AG08395 (cell line): ENCODE measurements at regions not wholly inside any gene's neighbourhood (a gene's known extent, or its start where the extent isn't known, plus 50 kb on each side); places are given as distances from the start of the nearest gene placed in this dataset.
A peak's percentile ranks its signal among the peaks of the same experiment; 100 is the strongest.

ENCODE experiments used
- DNase-seq: peaks from one replicate; pipeline ENCODE4 v3.0.0; 2012; ENCODE audit warnings: mixed read lengths, low spot score

DNA sequence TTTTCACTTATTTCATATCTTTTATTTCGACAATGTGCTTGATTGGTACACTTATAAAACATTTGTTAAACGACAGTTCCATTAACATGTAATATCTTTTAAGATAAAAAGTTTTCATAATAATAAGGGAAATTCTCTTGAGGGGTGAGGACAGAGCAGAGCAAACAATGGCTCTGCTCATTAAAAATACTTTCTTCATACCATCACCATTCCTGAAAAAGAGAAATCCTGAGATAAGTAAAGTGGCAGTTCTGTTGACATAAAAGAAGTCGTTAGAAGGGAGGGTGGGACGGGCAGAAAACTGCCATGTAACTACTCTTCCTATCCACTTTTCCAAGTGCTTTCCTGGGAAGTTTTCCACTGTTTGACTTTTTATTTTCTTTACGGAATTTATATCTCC, 193.6 kb upstream of the CEP162 start:
- no peak for DNase-seq

DNA sequence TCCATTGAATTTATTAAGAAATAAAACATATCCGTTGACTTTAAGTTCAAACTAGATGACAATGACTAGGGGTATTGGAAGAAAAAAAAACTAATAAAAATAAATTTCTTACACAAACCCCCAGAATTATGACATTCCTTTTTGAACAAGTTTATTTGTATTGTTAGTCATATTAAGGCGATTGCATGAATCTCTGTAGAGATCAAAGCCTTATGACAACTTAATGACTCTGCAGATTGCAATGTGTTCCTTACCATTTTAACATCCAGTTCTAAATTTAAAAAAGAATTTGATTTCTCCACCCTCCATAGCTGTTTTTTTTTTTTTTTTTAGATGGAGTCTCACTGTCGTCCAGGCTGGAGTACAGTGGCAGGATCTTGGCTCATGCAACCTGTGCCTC, 189.8 kb upstream of the CEP162 start:
- DNase-seq: peak; percentile 38

DNA sequence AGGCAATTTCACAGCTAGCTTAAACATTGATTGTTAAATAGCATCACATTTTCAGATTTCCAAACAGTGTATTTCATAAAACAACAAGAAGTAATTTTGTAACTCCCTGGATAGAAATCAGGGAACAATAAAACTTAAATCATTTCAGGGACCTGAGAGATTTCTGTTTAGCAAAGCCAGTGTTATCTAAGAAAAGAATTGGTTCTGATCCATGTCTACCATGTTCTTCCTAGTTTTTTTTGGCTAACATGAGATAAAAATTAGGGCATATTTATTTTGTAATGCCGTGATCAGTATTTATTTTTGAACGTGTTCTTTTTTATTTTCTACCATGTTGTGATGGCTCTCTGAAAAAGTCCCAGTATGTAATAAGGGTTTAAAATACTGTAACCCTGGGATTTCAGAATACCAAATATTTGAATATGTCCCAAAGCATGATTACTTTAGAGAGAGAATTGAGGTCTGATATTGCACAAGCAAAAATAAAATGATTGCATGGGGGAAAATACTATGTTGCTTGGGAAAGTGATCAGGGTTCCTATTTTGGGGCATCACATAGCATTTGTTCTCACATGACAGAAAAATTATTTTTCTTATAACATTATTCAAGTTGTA, 188.7 kb upstream of the CEP162 start:
- DNase-seq: no peak

DNA sequence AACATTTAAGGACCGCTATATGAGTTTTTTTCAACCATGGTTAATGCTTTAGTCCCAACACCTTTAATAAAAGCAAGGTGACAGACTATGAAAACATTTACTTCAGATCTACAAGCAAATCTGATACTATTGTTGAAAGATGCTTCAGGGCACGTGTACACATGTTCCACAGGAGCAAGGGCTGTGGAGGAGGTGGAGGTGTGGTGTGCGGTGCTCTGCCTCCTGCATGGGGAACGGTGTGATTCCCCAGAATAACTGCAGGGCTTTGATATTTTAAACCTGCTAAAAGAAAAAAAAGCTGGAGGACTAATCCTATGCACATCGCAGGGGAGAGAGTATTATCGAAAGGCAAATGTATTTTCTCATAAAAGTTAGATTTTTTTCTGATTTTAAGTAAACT, 188.1 kb upstream of the CEP162 start:
- no peak for DNase-seq

DNA sequence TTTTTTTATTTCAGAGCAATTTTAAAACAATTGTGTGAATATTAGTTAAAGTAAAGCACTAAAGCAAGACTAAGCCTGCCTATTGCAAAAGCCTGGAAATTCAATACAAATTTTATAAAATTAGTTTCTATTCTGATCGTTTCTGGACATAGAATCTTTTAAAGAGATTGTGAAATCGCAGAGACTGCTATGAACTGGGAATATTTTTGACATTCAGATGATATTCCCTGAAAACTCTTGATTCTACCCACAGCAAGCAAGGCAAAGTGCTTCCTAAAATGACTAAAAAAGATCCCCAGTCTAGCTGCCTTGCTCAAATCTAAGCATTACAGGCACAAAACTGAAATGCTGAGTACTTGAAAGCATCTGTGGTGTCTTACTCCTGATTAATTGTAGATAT, 187.6 kb upstream of the CEP162 start:
- no peak for DNase-seq

DNA sequence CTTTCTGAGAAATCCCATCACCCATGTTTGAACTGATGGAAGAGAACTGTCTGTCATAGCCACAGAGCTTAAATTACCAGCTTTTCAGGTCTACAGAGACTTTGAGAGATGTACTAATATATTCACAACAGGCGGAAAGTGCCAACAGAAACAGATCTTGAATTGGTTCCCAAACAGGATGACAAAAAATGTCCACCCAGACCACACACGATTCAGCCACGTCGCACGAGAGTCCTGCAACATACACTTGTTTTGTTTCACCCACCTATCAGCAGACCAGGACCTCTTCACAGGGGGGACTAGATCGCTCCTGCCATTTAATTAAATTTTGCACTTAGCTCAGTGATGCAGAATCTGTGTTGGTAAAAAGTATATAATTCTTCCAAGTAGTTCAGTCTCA, 187.1 kb upstream of the CEP162 start:
- no peak for DNase-seq

DNA sequence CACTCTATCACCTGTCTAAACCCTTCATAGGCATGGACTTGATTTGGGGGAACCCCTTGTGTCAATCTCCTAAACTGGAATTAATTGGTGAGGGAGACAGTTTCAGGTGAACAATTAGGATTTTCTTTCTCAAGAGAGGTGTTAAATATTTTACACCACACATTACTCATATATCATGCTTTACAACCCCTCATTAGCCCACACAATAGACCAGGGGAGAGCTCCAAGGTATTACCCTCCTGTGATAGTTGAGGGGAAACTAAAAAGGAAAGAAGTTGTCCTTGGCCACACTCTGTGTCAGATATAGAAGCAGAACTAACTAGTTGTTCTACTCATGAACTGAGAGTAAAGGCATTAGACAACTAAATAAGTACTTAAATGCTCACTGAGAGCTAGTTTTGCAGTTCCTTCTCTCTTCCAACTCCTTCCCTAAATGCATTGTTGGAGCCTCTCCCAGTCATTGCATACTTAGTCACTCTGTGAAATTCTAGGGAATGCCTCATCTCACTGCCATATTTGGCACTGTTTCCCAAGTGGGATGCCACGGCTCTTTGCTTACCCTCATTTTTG, 183.7 kb upstream of the CEP162 start:
- DNase-seq: peak; percentile 79

DNA sequence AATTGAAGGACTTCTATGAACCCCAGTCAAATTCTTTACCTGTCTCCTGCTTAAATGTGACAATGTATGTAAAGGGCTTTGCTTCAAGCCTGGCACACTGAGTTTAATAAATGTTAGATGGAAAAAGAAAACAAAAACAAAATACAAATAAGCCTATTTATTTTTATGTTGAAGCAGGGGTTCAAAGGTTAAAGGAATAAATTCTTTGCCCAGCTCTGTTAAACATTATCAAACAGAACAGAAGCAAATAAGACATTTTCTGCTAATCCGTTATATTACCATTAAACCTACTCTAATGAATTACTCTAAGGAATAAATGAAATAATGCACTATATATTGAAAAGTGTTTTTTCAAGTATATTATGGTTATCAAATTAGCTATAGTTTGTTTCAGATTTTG, 182.5 kb upstream of the CEP162 start:
- DNase-seq: no peak

DNA sequence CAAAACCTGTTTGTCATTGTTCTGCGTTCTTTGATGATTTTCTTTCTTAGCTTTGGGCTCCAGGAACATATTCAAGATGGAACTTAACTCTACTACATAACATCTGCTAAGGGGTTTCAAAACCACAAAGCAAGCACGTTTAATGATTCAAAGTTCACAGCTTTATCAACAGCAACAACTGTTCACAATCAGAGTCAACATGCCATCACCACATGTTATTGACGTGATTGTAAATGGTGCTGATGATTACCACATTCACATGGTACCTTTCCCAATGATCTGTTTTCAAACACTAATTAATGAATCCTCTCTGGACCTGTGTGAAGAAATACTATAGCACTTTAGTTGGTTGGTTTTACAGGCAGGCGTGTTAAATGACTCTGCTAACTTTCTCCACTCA, 180.6 kb upstream of the CEP162 start:
- no peak for DNase-seq

DNA sequence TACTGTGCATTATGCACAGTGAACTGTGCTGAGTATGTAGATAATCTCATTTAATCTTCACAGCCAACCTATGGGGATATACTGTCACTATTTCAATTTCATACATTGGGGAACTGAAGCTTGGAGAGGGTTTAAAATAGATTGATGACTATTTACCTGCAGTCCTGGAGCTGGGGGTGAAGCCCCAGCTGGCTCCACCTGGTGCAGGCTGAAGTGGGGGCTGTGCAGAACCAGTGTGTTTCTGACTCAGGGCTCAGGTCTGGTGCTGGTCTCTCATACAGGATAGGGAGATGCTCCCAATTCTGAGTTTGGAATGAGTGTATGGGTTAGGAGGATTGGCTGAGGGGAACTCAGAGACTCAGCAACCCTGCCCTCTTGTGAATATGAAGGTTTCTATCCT, 176.1 kb upstream of the CEP162 start:
- no peak for DNase-seq

DNA sequence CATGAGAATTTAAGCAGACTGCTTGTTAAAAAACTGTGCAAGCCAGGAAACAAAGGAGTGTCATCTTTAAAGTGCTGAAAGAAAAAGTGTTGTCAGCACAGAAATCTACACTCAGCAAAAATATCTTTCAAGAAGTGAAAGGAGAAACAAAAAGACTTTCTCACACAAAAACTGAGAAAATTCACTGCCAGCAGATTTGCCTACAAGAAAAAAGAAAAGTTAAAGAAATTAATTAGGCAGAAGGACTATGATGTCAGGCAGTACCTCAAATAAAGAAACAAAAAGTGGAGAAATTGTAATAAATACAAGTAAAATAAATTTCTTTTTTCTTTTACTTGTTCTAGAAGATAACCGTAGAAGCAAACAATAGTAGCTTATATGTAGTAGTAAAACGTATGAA, 171.6 kb upstream of the CEP162 start:
- DNase-seq: no peak

DNA sequence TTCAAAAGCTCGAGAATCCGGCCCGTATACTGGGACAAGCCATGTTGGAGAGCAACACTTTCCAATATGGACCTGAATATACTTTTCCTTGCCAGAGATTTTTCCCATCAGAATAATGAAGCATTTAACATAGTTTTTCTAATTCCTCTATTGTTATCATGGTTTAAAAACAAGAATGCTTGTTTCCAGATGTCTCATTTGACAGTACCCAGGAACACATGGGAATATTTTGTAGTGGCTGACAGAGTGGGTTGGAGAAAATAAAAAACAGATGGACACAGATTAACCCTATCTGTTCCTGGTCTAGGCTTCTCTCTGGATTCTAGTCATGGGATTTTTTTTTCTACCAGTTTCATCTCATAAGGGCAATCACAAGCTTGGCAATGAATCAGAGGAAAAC, 164.8 kb upstream of the CEP162 start:
- peak; percentile 20 for DNase-seq

DNA sequence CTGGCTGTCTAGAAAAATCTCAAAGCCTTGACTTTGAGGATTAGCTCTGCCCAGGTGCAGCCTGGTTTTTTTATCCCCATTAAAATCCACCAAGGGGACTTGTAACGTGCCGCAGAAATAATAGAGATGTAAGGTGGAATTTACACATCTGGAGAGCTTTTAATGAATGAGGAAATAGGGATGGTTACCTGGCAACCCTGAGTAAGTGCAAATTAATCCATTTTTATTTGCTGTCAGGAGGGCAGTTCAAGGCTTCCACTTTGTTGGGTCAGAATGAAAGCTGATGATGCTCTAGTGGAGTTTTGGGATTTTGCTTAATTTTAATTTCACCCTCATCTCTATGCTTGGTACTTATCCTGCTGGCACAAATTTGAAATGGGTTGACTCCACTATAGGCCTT, 163.4 kb upstream of the CEP162 start:
- DNase-seq: no peak

DNA sequence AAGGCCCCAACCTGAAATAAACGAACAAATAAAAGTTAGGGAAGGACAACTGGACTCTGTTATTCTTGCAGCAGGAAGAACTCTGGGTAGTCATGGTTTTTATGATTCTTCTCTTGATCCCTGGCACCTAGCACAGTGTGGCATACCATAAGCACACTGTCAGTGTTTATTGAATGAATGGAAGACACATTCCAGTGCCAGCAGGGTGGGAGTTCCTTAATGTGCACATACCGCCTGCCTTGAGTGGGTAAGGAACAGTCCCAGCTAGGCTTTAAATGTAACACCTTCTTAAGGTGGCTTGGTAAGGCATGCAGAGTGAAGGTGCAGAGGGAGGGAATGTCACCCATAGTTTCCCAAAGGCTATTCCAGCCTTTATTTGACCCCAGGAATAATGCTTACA, 162.9 kb upstream of the CEP162 start:
- no peak for DNase-seq

DNA sequence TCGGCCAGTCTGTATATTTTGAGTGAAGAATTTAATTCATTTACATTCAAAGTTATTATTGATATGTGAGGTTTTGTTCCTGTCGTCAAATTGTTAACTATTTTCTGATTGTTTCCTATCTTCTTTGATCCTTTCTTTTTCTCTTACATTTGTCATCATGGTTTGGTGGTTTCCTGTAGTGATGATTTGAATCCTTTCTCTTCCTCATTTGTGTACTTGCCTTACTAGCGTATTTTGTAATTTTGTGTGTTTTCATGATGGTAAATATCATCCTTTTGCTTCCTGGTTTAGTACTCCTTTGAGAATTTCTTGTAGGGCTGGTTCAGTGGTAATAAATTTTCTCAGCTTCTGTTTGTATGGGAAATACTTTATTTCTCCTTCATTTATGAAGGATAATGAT, 151.7 kb upstream of the CEP162 start:
- no peak for DNase-seq

DNA sequence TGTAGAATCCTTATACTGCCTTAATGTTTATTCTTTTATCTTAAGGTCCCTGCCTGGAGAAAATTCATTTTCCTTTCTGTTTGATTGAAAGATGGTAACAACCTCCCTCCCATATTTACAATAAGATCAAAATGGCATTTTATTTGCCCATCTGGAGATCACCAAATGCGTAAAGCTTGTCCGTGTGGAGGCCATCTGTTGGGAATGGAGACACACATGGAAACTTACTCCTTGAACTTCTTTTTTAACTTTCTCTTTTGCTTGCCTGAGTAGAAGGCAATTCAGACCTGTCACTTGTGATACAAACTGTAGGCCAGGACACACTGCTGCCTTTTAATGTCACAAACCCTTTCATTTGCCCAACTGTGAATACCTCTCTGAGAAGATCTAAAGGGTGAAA, 144.8 kb upstream of the CEP162 start:
- no peak for DNase-seq

DNA sequence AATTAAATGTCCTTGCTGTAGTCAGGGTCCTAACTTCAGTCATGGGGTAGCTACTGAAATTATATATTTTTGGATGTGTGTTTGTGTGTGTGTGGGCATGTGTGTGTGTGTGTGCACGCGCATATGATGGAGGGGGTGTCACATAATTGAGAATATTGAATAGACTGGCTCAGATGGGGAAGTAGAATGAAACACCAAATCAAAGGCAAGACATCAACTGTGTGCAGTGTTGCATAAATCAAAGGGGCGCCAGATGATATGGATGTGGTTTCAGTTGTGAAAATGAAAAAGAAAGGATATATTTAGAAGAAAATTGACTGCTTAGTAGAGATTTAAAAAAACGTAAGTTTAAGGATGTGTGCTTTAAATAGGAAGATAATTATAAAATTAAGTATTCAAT, 144.2 kb upstream of the CEP162 start:
- DNase-seq: no peak

DNA sequence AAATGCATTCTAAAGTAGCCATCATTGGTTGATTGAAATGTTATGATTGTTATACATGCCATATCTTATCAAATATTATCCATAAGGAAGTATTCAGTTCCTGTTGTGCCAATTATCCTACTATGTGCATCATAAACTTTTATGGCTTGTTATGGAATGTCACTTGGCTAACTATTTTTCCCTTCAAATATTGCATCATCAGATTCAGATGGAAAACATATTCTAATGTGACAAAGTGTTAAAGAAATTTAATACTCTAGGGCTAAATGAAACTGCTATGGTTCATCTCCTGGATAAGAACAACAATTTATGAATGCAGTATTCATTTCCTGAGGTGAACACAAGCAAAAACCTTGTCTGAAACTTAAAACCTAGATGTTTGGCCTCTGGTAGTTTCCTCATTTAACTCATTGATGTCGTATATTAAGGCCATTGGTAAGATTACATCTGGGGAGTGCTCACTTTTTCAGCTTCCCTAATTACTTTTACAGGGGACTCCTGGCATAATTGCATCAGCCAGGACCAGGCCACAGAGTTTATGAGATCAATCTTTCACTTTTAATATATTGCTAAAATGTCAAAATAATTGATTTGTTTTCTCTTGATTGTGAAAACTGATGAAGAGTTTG, 134.9 kb upstream of the CEP162 start:
- DNase-seq: no peak

DNA sequence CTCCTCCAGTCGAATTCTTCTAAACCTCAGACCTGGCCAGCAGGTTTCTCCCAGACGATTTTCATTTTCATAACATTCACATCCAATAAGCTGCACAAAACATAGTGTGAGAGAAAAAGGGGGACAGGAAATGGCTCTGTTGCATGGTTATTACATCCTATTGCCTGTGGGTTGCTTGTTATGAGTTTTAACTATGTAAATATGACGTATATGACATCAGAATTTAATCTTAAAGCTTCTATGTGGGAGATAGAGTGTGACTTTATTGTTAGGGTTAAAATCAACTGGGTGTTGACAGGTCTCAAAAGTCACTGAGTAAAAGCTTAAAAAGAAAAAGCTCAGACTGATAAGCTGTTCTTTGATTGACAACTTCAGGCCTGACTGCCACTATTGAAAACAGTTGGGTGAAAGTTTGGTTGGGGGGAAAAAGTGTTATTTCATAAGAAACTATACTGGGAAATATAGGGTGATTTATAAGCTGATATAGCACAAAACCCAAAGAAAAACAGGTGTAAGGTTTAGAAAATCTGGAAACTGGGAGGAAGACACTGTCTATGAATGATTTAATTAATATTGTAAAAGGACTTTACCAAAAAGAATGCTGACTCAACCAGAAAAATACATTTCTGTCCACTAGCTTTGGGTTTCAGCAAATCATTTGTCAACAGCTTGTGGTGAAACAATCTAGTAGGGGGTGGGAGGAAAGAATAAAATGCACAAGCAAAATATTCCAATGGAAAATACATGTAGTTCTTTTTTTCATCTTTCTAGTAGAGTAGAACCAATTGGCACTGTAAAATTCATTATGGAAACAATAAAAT, 134.1 kb upstream of the CEP162 start:
- DNase-seq: no peak

DNA sequence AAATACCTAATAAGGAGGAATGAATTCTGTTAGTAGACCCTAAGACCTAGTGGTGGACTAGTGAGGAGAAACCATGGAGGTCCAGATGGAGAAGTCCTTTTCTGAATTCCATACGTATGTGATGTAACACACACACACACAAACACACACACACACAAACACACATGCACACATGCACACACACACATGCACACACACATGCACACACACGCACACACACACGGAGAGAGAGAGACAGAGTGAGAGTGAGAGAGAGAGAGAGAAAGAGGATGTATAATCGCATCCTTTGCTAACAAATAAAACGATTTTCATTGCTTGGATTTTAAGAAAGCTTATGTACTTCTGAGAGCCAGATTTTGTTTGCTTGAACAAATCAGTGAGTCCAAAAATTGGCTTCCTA, 132.6 kb upstream of the CEP162 start:
- DNase-seq: no peak

DNA sequence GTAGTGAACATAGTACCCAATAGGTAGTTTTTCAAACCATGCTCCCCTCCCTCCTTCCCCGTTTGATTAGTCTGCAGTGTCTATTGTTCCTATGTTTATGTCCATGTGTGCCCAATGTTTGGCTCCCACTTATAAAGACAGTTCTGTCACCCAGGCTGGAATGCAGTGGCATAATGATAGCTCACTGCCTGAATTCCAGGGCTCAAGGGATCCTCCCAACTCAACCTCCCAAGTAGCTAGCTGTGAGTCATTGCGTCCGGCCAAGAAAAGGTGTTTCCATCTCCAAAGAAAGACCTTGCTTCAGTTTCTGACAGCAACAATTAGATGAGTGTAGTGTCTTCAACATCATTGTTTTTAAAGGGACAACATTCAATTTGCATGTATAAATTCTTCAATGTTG, 131.1 kb upstream of the CEP162 start:
- no peak for DNase-seq

DNA sequence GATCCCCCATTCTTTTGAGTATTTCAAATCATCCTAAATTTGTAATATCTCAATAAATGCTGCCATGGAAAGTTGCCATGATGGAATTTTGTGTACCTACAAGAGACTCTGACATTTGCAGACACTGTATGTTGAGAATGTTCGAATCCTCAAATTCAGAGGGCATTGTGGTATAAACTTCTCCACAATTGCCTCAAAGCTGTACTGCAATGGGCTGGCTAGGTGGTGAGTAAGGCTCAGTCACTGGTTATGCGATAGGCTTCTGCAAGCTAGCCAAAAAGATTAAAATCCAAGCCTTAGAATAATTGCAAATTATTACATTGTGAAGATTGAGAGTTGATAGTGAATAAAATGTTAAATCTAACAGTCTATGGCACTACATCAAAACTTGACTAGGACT, 130.2 kb upstream of the CEP162 start:
- DNase-seq: no peak

DNA sequence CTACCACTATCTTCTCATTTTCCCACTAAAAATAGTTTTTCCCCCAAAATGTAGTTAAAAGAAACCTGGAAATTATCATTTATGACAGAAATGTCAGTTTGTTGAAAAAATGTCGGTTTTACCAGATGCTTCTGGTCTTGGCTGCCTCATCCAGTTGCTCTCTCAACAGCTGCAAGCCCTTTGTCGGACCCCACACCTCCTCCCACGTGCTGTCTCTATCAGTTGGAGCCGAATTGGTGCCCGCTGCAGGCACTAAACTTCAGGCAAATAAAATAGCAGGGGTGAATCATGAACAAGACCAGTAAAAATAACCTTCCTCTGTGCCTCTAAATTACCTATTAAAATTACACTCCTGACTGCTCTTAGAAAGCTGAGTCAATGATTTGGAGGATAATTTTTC, 129.5 kb upstream of the CEP162 start:
- DNase-seq: no peak
